ENCODE measurements at regions not wholly inside any gene's neighbourhood (a gene's known extent, or its start where the extent isn't known, plus 50 kb on each side); places are given as distances from the start of the nearest gene placed in this dataset.
"Not testable (repeated sequence)": the region's sequence is repeated elsewhere in the genome, so short reads cannot be mapped to it uniquely, and the experiment has no call there.

DNA sequence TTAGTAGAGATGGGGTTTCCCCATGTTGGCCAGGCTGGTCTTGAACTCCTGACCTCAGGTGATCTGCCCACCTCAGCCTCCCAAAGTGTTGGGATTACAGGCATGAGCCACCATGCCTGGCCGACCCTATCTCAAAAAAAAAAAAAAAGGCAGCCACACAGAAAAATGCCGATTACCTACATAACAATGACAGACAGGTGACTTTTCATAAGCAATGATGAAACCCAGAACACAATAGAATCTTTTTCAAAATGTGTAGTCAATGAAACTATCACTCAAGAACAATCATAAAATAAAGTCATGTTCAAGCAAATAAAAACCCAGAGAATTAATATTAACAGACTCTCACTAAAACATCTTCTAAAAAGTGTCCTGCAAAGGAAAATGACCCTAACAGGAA lies 135.6 kb upstream of the MVB12B start:
- TF ChIP-seq, protein P1, sequence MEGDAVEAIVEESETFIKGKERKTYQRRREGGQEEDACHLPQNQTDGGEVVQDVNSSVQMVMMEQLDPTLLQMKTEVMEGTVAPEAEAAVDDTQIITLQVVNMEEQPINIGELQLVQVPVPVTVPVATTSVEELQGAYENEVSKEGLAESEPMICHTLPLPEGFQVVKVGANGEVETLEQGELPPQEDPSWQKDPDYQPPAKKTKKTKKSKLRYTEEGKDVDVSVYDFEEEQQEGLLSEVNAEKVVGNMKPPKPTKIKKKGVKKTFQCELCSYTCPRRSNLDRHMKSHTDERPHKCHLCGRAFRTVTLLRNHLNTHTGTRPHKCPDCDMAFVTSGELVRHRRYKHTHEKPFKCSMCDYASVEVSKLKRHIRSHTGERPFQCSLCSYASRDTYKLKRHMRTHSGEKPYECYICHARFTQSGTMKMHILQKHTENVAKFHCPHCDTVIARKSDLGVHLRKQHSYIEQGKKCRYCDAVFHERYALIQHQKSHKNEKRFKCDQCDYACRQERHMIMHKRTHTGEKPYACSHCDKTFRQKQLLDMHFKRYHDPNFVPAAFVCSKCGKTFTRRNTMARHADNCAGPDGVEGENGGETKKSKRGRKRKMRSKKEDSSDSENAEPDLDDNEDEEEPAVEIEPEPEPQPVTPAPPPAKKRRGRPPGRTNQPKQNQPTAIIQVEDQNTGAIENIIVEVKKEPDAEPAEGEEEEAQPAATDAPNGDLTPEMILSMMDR (IDR thresholded peaks at IDR 0.05): not testable (repeated sequence)
- TF ChIP-seq POLR2A (IDR thresholded peaks at IDR 0.05): not testable (repeated sequence)

All from suprapubic skin (tissue), 3 donors.